IMR-90 (cell line): ENCODE measurements at regions not wholly inside any gene's neighbourhood (a gene's known extent, or its start where the extent isn't known, plus 50 kb on each side); places are given as distances from the start of the nearest gene placed in this dataset.

ENCODE experiments used
- ATAC-seq: fragments of 200-7000 bp; cut with Tn5 transposase; 2 replicates; pipeline ENCODE4 v1.9.1; 2020; ENCODE audit warnings: low read depth, mild to moderate bottlenecking, moderate library complexity
- BruUV-seq: library from RNA; stranded (reverse); fragments of 400-500 nt; replicated peaks from 2 replicates; lab custom pipeline; 2021; lab: Mats Ljungman, UMichigan
- CTCF ChIA-PET: fragments of 300-600 bp; formaldehyde crosslinking; extraction: SDS; loops from one replicate; lab custom pipeline; 2021; ENCODE audit warnings: antibody characterized with exemption; lab: Yijun Ruan, JAX
- POLR2A ChIA-PET: fragments of 300-600 bp; sonication (Branson Sonifier 250); formaldehyde crosslinking; loops from one replicate; lab custom pipeline; 2022; ENCODE audit warnings: antibody characterized with exemption; ENCODE audit not compliant: unreplicated experiment; lab: Charles Lee
- DNase-seq: peaks from one replicate; pipeline ENCODE4 v3.0.0; 2013
- H2AFZ ChIP-seq: replicated peaks from 2 replicates; pipeline ENCODE3; 2013; ENCODE audit warnings: low read length, mild to moderate bottlenecking; ENCODE audit not compliant: poor library complexity
- H2AK5ac ChIP-seq: 2 replicates; pipeline ENCODE4 v1.6.1; 2013; ENCODE audit warnings: low read depth, low read length, inconsistent platforms
- H2AK9ac ChIP-seq: replicated peaks from 2 replicates; pipeline ENCODE3; 2013; ENCODE audit warnings: mild to moderate bottlenecking, low read depth, low read length, moderate library complexity; ENCODE audit not compliant: poor library complexity
- H2BK120ac ChIP-seq: 2 replicates; pipeline ENCODE4 v1.6.1; 2013; ENCODE audit warnings: low read depth, low read length, inconsistent platforms
- H2BK15ac ChIP-seq: 3 replicates; pipeline ENCODE4 v1.6.1; 2013; ENCODE audit warnings: low read depth, low read length, inconsistent platforms
- H2BK20ac ChIP-seq: 2 replicates; pipeline ENCODE4 v1.6.1; 2013; ENCODE audit warnings: low read depth, mild to moderate bottlenecking, inconsistent platforms, low read length, moderate library complexity
- H2BK5ac ChIP-seq: 2 replicates; pipeline ENCODE4 v1.6.1; 2013; ENCODE audit warnings: mild to moderate bottlenecking, low read depth, low read length, inconsistent platforms; ENCODE audit not compliant: poor library complexity, severe bottlenecking
- H3K14ac ChIP-seq: replicated peaks from 2 replicates; pipeline ENCODE4 v1.6.1; 2013; ENCODE audit warnings: low read depth, low read length, inconsistent platforms
- H3K18ac ChIP-seq: 2 replicates; pipeline ENCODE4 v1.6.1; 2013; ENCODE audit warnings: low read depth, low read length, control low read depth
- H3K23ac ChIP-seq: 2 replicates; pipeline ENCODE4 v1.6.1; 2013; ENCODE audit warnings: low read depth, low read length, inconsistent platforms
- H3K27ac ChIP-seq: 2 replicates; pipeline ENCODE4 v1.5.1; 2013; ENCODE audit warnings: mild to moderate bottlenecking, control low read depth, low read length; ENCODE audit not compliant: insufficient read depth
- H3K27me3 ChIP-seq: 2 replicates; pipeline ENCODE4 v1.6.1; 2013; ENCODE audit warnings: low read length; ENCODE audit not compliant: control insufficient read depth, insufficient read depth
- H3K36me3 ChIP-seq: 2 replicates; pipeline ENCODE4 v1.6.1; 2013; ENCODE audit warnings: low read length, mixed read lengths; ENCODE audit not compliant: control insufficient read depth, insufficient read depth
- H3K4ac ChIP-seq: 2 replicates; pipeline ENCODE4 v1.6.1; 2013; ENCODE audit warnings: low read depth, low read length, inconsistent platforms
- H3K4me1 ChIP-seq: 2 replicates; pipeline ENCODE4 v1.6.1; 2013; ENCODE audit warnings: low read length, mixed read lengths; ENCODE audit not compliant: control insufficient read depth, insufficient read depth
- H3K4me2 ChIP-seq: 2 replicates; pipeline ENCODE4 v1.6.1; 2013; ENCODE audit warnings: low read depth, mild to moderate bottlenecking, control low read depth, low read length, moderate library complexity
- H3K4me3 ChIP-seq: 2 replicates; pipeline ENCODE4 v1.5.1; 2013; ENCODE audit warnings: low read depth, mild to moderate bottlenecking, control low read depth, low read length, moderate library complexity; ENCODE audit not compliant: insufficient read depth
- H3K56ac ChIP-seq: 2 replicates; pipeline ENCODE4 v1.6.1; 2013; ENCODE audit warnings: low read length, inconsistent platforms; ENCODE audit not compliant: insufficient read depth; ENCODE audit errors: extremely low read depth
- H3K79me1 ChIP-seq, 2 experiments: 2 replicates each; pipeline ENCODE4 v1.6.1; 2013; ENCODE audit warnings: low read length in 2 of 2, inconsistent platforms in 1 of 2, low read depth in 1 of 2
- H3K9ac ChIP-seq: 2 replicates; pipeline ENCODE4 v1.6.1; 2013; ENCODE audit warnings: low read depth, low read length, control low read depth
- H3K9me1 ChIP-seq: 2 replicates; pipeline ENCODE4 v1.6.1; 2013; ENCODE audit warnings: low read length, inconsistent platforms; ENCODE audit not compliant: insufficient read depth
- H3K9me3 ChIP-seq: 2 replicates; pipeline ENCODE4 v1.6.1; 2013; ENCODE audit warnings: low read length; ENCODE audit not compliant: control insufficient read depth, insufficient read depth
- H4K20me1 ChIP-seq: 2 replicates; pipeline ENCODE4 v1.6.1; 2013; ENCODE audit warnings: low read length, inconsistent platforms; ENCODE audit not compliant: insufficient read depth
- H4K5ac ChIP-seq: 2 replicates; pipeline ENCODE4 v1.6.1; 2013; ENCODE audit warnings: mild to moderate bottlenecking, low read depth, low read length, control low read depth
- H4K8ac ChIP-seq, 2 experiments: 2 replicates each; pipeline ENCODE4 v1.6.1; 2013; ENCODE audit warnings: low read depth in 2 of 2, low read length in 2 of 2, control low read depth in 1 of 2, inconsistent platforms in 1 of 2
- H4K91ac ChIP-seq: 2 replicates; pipeline ENCODE4 v1.6.1; 2013; ENCODE audit warnings: low read depth, low read length, inconsistent platforms; ENCODE audit not compliant: insufficient read depth
- POLR2A ChIP-seq: IDR thresholded peaks from 2 replicates; pipeline ENCODE4 v1.6.1; 2012; ENCODE audit warnings: mild to moderate bottlenecking, low read depth, low read length
- WGBS, 2 experiments: methylation state at CpG; one replicate each; pipeline versions ENCODE4 v1.1.5 to v1.1.7; 2013; ENCODE audit warnings: missing lambda C conversion rate in 2 of 2; ENCODE audit not compliant: insufficient read length in 1 of 2; ENCODE audit errors: extremely low coverage in 2 of 2; 5-methylcytosine and 5-hydroxymethylcytosine counted together
- dilution Hi-C: fragments of 300-500 bp; cut with HindIII; formaldehyde crosslinking; loops from one replicate; pipeline ENCODE4 v1.14.3; 2018; ENCODE audit warnings: low sequenced_read_pairs; ENCODE audit not compliant: unreplicated experiment
- in situ Hi-C: fragments of 300-500 bp; cut with MboI; formaldehyde crosslinking; loops from 3 replicates; pipeline ENCODE4 v1.14.3; 2019; ENCODE audit warnings: low sequenced_read_pairs, inconsistent platforms, mixed read lengths
- intact Hi-C: fragments of 100-400 bp; cut with micrococcal nuclease; formaldehyde crosslinking; loops from 2 replicates; pipeline ENCODE4 v1.10.0; 2022

GRCh38 chr15:89417206-89417725 is 79.1 kb downstream of the RHCG start:
- H3K27me3 ChIP-seq: peaks cover 65% of the 10 kb centered on the region
- in situ Hi-C loops: no loop called here
- H3K4ac ChIP-seq: no peak overlapping the region
- H3K9me3 ChIP-seq: no peaks in the 10 kb centered on the region
- no peaks in the 10 kb centered on the region for H3K36me3 ChIP-seq
- no peak overlapping the region for H3K18ac ChIP-seq
- H3K27ac ChIP-seq: no peak overlapping the region
- dilution Hi-C loops: no loop called here
- H3K9me1 ChIP-seq: no peaks in the 10 kb centered on the region
- BruUV-seq: no TSS peak
- H2AFZ ChIP-seq: peak overlapping the region; percentile 14
- H2BK120ac ChIP-seq: no peak overlapping the region
- H2BK5ac ChIP-seq: no peak overlapping the region
- H4K8ac ChIP-seq: no peak overlapping the region
- intact Hi-C loops: no loop called here
- H3K79me1 ChIP-seq: no peaks in the 10 kb centered on the region
- no peak overlapping the region for H3K56ac ChIP-seq
- WGBS, 2 experiments: 3% methylated on average over 5 of the region's 22 CpGs; no CpG with 5 or more reads in 1 of the 2 experiments
- H3K4me3 ChIP-seq: no peak overlapping the region
- no peaks in the 10 kb centered on the region for H3K4me1 ChIP-seq
- no peak overlapping the region for H2AK5ac ChIP-seq
- ATAC-seq (no peak), DNase-seq (no peak)
- ChIA-PET CTCF (interaction anchor here (0.6 kb wide), 2 partner anchors 58 to 1487 kb away, joined by 3 read pairs; no protein-coding TSS in a partner anchor), POLR2A (no interaction called here)
- no peak overlapping the region for H3K23ac ChIP-seq
- no peak overlapping the region for H2BK20ac ChIP-seq
- no peak overlapping the region for H3K4me2 ChIP-seq
- H4K5ac ChIP-seq: no peak overlapping the region
- no peak overlapping the region for H3K14ac ChIP-seq
- no peak overlapping the region for H2AK9ac ChIP-seq
- H3K9ac ChIP-seq: no peak overlapping the region
- no peak overlapping the region for H4K91ac ChIP-seq
- no peak for TF ChIP-seq POLR2A
- peaks cover 4% of the 10 kb centered on the region for H4K20me1 ChIP-seq
- no peak overlapping the region for H2BK15ac ChIP-seq
